ENCODE measurements at regions not wholly inside any gene's neighbourhood (a gene's known extent, or its start where the extent isn't known, plus 50 kb on each side); places are given as distances from the start of the nearest gene placed in this dataset.
"Not testable (repeated sequence)": the region's sequence is repeated elsewhere in the genome, so short reads cannot be mapped to it uniquely, and the experiment has no call there.

GRCh38 chr4:116110713-116111112 is 974.7 kb downstream of the TRAM1L1 start:
- no peak for TF ChIP-seq CTCF (IDR thresholded peaks at IDR 0.05; ENCODE audit: low read depth, low read length)
- DNase-seq (ENCODE audit: extremely low read depth, low read depth): no peak

- no peak for TF ChIP-seq CTCF (IDR thresholded peaks at IDR 0.05; ENCODE audit: low read depth, low read length)
- DNase-seq (ENCODE audit: extremely low read depth, low read depth): no peak
Observed at GRCh38 chr4:116108606-116109005, 976.8 kb downstream of the TRAM1L1 start.

GRCh38 chr4:116101321-116101720 is 984.1 kb downstream of the TRAM1L1 start:
- DNase-seq (ENCODE audit: extremely low read depth, low read depth): no peak
- TF ChIP-seq CTCF (IDR thresholded peaks at IDR 0.05; ENCODE audit: low read depth, low read length): no peak

- no peak for TF ChIP-seq CTCF (IDR thresholded peaks at IDR 0.05; ENCODE audit: low read depth, low read length)
- no peak for DNase-seq (ENCODE audit: extremely low read depth, low read depth)
Observed at GRCh38 chr4:116099596-116099995, 985.8 kb downstream of the TRAM1L1 start.

GRCh38 chr4:116097353-116097752 is 983.9 kb upstream of the NDST4 start:
- not testable (repeated sequence) for DNase-seq (ENCODE audit: extremely low read depth, low read depth)

GRCh38 chr4:116092961-116093360 is 979.5 kb upstream of the NDST4 start:
- TF ChIP-seq CTCF (IDR thresholded peaks at IDR 0.05; ENCODE audit: low read depth, low read length): no peak

DNA sequence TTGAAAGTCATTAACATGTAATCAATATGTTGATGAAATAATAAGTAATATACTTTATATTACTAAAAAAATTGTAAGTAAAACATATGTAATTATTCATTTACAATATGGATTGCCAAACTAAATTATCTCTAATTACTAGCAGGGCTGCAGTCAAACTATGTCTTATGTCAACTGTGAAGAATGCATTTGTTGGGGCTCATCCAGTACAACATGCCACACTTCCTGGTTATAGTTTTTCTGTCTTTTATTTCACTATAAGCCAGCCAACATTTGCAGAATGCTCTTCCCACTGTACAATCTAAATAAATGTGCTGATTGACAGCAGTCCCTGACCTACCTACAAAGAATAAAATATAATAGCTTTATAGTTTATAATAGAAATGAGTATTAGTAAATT is 975.4 kb upstream of the NDST4 start:
- TF ChIP-seq CTCF (IDR thresholded peaks at IDR 0.05; ENCODE audit: low read depth, low read length): no peak

More at GRCh38 chr4:116092961-116093360, 979.5 kb upstream of the NDST4 start:
- DNase-seq (ENCODE audit: extremely low read depth, low read depth): no peak

GRCh38 chr4:116082808-116083366 is 969.5 kb upstream of the NDST4 start:
- TF ChIP-seq CTCF (IDR thresholded peaks at IDR 0.05; ENCODE audit: low read depth, low read length): no peak

More for the DNA sequence above, 975.4 kb upstream of the NDST4 start:
- DNase-seq (ENCODE audit: extremely low read depth, low read depth): no peak

More at GRCh38 chr4:116082808-116083366, 969.5 kb upstream of the NDST4 start:
- DNase-seq (ENCODE audit: extremely low read depth, low read depth): no peak
